GM23338 (cell line): ENCODE measurements at regions not wholly inside any gene's neighbourhood (a gene's known extent, or its start where the extent isn't known, plus 50 kb on each side); places are given as distances from the start of the nearest gene placed in this dataset.

Experiments
- ATAC-seq: fragments of 200-7000 bp; cut with Tn5 transposase; 3 replicates; pipeline ENCODE4 v1.9.1; 2020
- DNase-seq: peaks from one replicate; pipeline ENCODE4 v3.0.0-alpha.2; 2015; ENCODE audit warnings: low spot score
- H2AFZ ChIP-seq: fragments of 200-600 bp; sonication (generic); 2 replicates; pipeline ENCODE4 v1.8.0; 2016; ENCODE audit warnings: antibody characterized with exemption, mild to moderate bottlenecking, moderate library complexity
- H3F3A ChIP-seq: fragments of 200-600 bp; sonication (generic); replicated peaks from 2 replicates; pipeline ENCODE4 v1.8.0; 2017; ENCODE audit warnings: antibody characterized with exemption, mixed run types, low read depth
- H3K27ac ChIP-seq: fragments of 200-600 bp; sonication (generic); 2 replicates; pipeline ENCODE4 v1.6.1; 2016; ENCODE audit warnings: low read depth
- H3K27me3 ChIP-seq: fragments of 200-600 bp; sonication (generic); 2 replicates; pipeline ENCODE4 v1.8.0; 2016; ENCODE audit warnings: mild to moderate bottlenecking, mixed run types, moderate library complexity; ENCODE audit not compliant: insufficient read depth
- H3K36me3 ChIP-seq: fragments of 200-600 bp; sonication (generic); 2 replicates; pipeline ENCODE4 v1.8.0; 2016; ENCODE audit warnings: mild to moderate bottlenecking; ENCODE audit not compliant: insufficient read depth
- H3K4me1 ChIP-seq: fragments of 200-600 bp; sonication (generic); 2 replicates; pipeline ENCODE4 v1.8.0; 2016; ENCODE audit warnings: mild to moderate bottlenecking, moderate library complexity; ENCODE audit not compliant: insufficient read depth
- H3K4me2 ChIP-seq: fragments of 200-600 bp; sonication (generic); 2 replicates; pipeline ENCODE4 v1.7.1; 2017; ENCODE audit warnings: mixed run types
- H3K4me3 ChIP-seq: fragments of 200-600 bp; sonication (generic); 2 replicates; pipeline ENCODE4 v1.6.1; 2016; ENCODE audit warnings: mixed run types
- H3K79me2 ChIP-seq: fragments of 200-600 bp; sonication (generic); replicated peaks from 2 replicates; pipeline ENCODE4 v1.8.0; 2017; ENCODE audit warnings: mild to moderate bottlenecking; ENCODE audit not compliant: insufficient read depth
- H3K9me2 ChIP-seq: fragments of 200-600 bp; sonication (generic); 2 replicates; pipeline ENCODE4 v1.8.0; 2017; ENCODE audit not compliant: insufficient read depth
- H4K20me1 ChIP-seq: fragments of 200-600 bp; sonication (generic); replicated peaks from 2 replicates; pipeline ENCODE4 v1.8.0; 2017; ENCODE audit warnings: mild to moderate bottlenecking; ENCODE audit not compliant: insufficient read depth
- H3K27ac Mint-ChIP-seq: 2 replicates; pipeline ENCODE4 v1.8.0; 2020; ENCODE audit warnings: inconsistent platforms, mild to moderate bottlenecking, moderate library complexity, mixed read lengths
- H3K27me3 Mint-ChIP-seq: 3 replicates; pipeline ENCODE4 v1.8.0; 2022; ENCODE audit warnings: low read depth, mild to moderate bottlenecking, moderate library complexity, mixed read lengths, inconsistent platforms; ENCODE audit not compliant: insufficient read depth, poor library complexity
- H3K36me3 Mint-ChIP-seq: 3 replicates; pipeline ENCODE4 v1.8.0; 2021; ENCODE audit warnings: low read depth, mild to moderate bottlenecking, inconsistent platforms, moderate library complexity, mixed read lengths
- H3K4me1 Mint-ChIP-seq: 3 replicates; pipeline ENCODE4 v1.8.0; 2020; ENCODE audit warnings: mild to moderate bottlenecking, inconsistent platforms, mixed read lengths
- H3K4me3 Mint-ChIP-seq: 3 replicates; pipeline ENCODE4 v1.8.0; 2021; ENCODE audit warnings: moderate library complexity, mild to moderate bottlenecking, inconsistent platforms, mixed read lengths
- H3K9me3 Mint-ChIP-seq: 3 replicates; pipeline ENCODE4 v1.8.0; 2020; ENCODE audit warnings: moderate library complexity, mild to moderate bottlenecking, inconsistent platforms, mixed read lengths
- CREB1 ChIP-seq: fragments of 250-450 bp; sonication (Bioruptor Pico); IDR thresholded peaks from 2 replicates; pipeline ENCODE4 v1.5.0; 2020; ENCODE audit warnings: low read depth, mild to moderate bottlenecking, moderate library complexity
- EZH2phosphoT487 ChIP-seq: fragments of 200-600 bp; sonication (generic); IDR thresholded peaks from one replicate; pipeline ENCODE4 v1.8.1; 2018; ENCODE audit warnings: antibody characterized with exemption; ENCODE audit not compliant: unreplicated experiment
- JUNB ChIP-seq: IDR thresholded peaks from one replicate; pipeline ENCODE4 v1.6.1; 2016; ENCODE audit warnings: antibody characterized with exemption; ENCODE audit not compliant: unreplicated experiment
- NANOG ChIP-seq: IDR thresholded peaks from 2 replicates; pipeline ENCODE4 v1.6.1; 2016; ENCODE audit warnings: antibody characterized with exemption, borderline replicate concordance
- STAT1 ChIP-seq: IDR thresholded peaks from one replicate; pipeline ENCODE4 v1.6.1; 2016; ENCODE audit warnings: antibody characterized with exemption; ENCODE audit not compliant: unreplicated experiment
- ZNF331 ChIP-seq: fragments of 250-450 bp; sonication (Bioruptor Pico); IDR thresholded peaks from 2 replicates; pipeline ENCODE4 v1.5.0; 2020; ENCODE audit warnings: low read depth, mild to moderate bottlenecking, moderate library complexity
- TF ChIP-seq, protein P1 (sequence below), 2 experiments: fragments of 200-600 bp in 1 of 2; sonication (generic) in 1 of 2; conservative IDR thresholded peaks; 2 replicates each; pipeline versions ENCODE4 v1.5.1 to v1.6.1; 2016 to 2017; ENCODE audit warnings: antibody characterized with exemption in 2 of 2, low read depth in 2 of 2, mild to moderate bottlenecking in 2 of 2, moderate library complexity in 1 of 2

- 0 out of 2 replicates have a peak, but pooled peaks cover 3% of the 10 kb centered on the region for H3K9me2 ChIP-seq
- H3K9me3 Mint-ChIP-seq: no peaks in the 10 kb centered on the region
- peaks cover 24% of the 10 kb centered on the region for H3K4me1 ChIP-seq
- DNase-seq (no peak), ATAC-seq (no peak)
- peaks cover 4% of the 10 kb centered on the region for H3K27me3 Mint-ChIP-seq
- no peak overlapping the region for H3K27ac Mint-ChIP-seq
- H3K4me3 Mint-ChIP-seq: no peak overlapping the region
- no peaks in the 10 kb centered on the region for H3K36me3 ChIP-seq
- H2AFZ ChIP-seq: no peak overlapping the region
- H4K20me1 ChIP-seq: no peaks in the 10 kb centered on the region
- H3K27ac ChIP-seq: no peak overlapping the region
- no peaks in the 10 kb centered on the region for H3K36me3 Mint-ChIP-seq
- H3K4me3 ChIP-seq: no peak overlapping the region
- H3K27me3 ChIP-seq: no peaks in the 10 kb centered on the region
- H3F3A ChIP-seq: no peaks in the 10 kb centered on the region
- H3K4me2 ChIP-seq: no peak overlapping the region
- TF ChIP-seq ZNF331 (CRISPR knock-in tag) (no peak), NANOG (no peak), CREB1 (CRISPR knock-in tag) (no peak), EZH2phosphoT487 (no peak), STAT1 (no peak), JUNB (no peak)
- TF ChIP-seq, protein P1, sequence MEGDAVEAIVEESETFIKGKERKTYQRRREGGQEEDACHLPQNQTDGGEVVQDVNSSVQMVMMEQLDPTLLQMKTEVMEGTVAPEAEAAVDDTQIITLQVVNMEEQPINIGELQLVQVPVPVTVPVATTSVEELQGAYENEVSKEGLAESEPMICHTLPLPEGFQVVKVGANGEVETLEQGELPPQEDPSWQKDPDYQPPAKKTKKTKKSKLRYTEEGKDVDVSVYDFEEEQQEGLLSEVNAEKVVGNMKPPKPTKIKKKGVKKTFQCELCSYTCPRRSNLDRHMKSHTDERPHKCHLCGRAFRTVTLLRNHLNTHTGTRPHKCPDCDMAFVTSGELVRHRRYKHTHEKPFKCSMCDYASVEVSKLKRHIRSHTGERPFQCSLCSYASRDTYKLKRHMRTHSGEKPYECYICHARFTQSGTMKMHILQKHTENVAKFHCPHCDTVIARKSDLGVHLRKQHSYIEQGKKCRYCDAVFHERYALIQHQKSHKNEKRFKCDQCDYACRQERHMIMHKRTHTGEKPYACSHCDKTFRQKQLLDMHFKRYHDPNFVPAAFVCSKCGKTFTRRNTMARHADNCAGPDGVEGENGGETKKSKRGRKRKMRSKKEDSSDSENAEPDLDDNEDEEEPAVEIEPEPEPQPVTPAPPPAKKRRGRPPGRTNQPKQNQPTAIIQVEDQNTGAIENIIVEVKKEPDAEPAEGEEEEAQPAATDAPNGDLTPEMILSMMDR (conservative IDR thresholded peaks at IDR 0.05; ENCODE audit: low read depth in 2 of 2): no peak
- H3K4me1 Mint-ChIP-seq: peaks cover 25% of the 10 kb centered on the region
- no peaks in the 10 kb centered on the region for H3K79me2 ChIP-seq
These were observed 419.1 kb downstream of the SLC4A3 start for GRCh38 chr2:220046507-220046906.

- Histone ChIP-seq H2AFZ (no peak overlapping the region), H3K9me2 (0 out of 2 replicates have a peak, but pooled peaks cover 3% of the 10 kb centered on the region), H3K4me1 (no peaks in the 10 kb centered on the region), H3K36me3 (no peaks in the 10 kb centered on the region), H3K27me3 (no peaks in the 10 kb centered on the region), H3K79me2 (no peaks in the 10 kb centered on the region), H3F3A (no peaks in the 10 kb centered on the region), H4K20me1 (no peaks in the 10 kb centered on the region), H3K4me3 (no peak overlapping the region), H3K4me2 (no peak overlapping the region), H3K27ac (no peak overlapping the region)
- ATAC-seq (no peak), DNase-seq (no peak)
- peaks cover 20% of the 10 kb centered on the region for H3K36me3 Mint-ChIP-seq
- no peak for TF ChIP-seq EZH2phosphoT487
- no peak overlapping the region for H3K4me3 Mint-ChIP-seq
- H3K27me3 Mint-ChIP-seq: no peaks in the 10 kb centered on the region
- H3K27ac Mint-ChIP-seq: no peak overlapping the region
- H3K4me1 Mint-ChIP-seq: no peaks in the 10 kb centered on the region
- peaks cover 23% of the 10 kb centered on the region for H3K9me3 Mint-ChIP-seq
These were observed 424.3 kb downstream of the SLC4A3 start for GRCh38 chr2:220051716-220052115.

DNA sequence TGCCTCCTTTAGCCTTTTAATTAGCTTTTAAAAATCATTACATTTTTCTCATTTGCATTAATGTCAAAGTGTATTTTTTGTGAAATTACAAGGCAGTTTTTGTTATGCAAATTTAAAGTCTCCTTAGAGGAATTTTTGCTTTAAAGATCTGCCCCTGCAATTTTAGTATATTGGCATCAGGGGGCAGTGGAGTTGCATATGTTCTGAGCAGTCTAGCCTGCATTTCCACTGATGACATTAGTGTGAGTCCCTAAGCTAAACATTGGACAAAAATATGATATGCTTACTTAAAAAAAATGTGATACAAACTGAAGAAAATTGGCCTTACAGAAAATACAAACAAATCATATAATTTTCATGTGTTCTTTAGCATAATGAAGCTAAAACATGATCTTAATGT lies 426.5 kb downstream of the SLC4A3 start:
- Histone ChIP-seq H3K36me3 (no peaks in the 10 kb centered on the region), H4K20me1 (no peaks in the 10 kb centered on the region), H3K9me2 (no peaks in the 10 kb centered on the region), H3K4me2 (no peak overlapping the region), H3K79me2 (no peaks in the 10 kb centered on the region), H3K27ac (no peak overlapping the region), H2AFZ (no peak overlapping the region), H3K4me1 (no peaks in the 10 kb centered on the region), H3F3A (no peaks in the 10 kb centered on the region), H3K4me3 (no peak overlapping the region), H3K27me3 (no peaks in the 10 kb centered on the region)
- ATAC-seq: no peak
- Mint-ChIP-seq H3K4me1 (no peaks in the 10 kb centered on the region), H3K4me3 (no peak overlapping the region), H3K36me3 (peaks cover 20% of the 10 kb centered on the region), H3K9me3 (peaks cover 23% of the 10 kb centered on the region), H3K27ac (no peak overlapping the region), H3K27me3 (no peaks in the 10 kb centered on the region)
- DNase-seq: peak; percentile 56
- no peak for TF ChIP-seq STAT1
- TF ChIP-seq ZNF331 (CRISPR knock-in tag): no peak
- TF ChIP-seq, protein P1 (conservative IDR thresholded peaks at IDR 0.05; ENCODE audit: low read depth in 2 of 2): peak; percentile 62 to 79
